ENCODE measurements at regions not wholly inside any gene's neighbourhood (a gene's known extent, or its start where the extent isn't known, plus 50 kb on each side); places are given as distances from the start of the nearest gene placed in this dataset.
A peak's percentile ranks its signal among the peaks of the same experiment; 100 is the strongest.

DNA sequence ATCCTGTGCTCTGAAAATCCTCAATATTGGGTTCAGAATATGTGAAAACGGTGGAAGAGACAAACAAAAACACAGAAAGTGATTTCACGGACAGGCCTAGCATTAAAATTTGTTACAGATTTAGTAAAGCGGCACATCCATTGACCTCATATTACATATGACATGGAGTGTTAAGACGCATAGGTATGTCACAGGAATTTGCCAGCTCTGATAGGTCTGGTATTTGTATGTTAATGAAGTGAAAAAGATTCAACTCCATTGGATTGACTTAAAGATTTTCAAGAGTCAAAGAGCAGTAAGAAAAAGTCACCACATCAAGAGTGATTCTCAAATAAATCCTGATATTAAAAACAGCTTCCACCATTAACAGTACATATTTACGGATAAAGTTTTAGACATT lies 396.5 kb upstream of the SEMA6A start:
- no peak for DNase-seq (ENCODE audit: extremely low spot score)
- TF ChIP-seq L3MBTL2 (conservative IDR thresholded peaks at IDR 0.05), result no peak
- no peak for TF ChIP-seq FOXA1 (IDR thresholded peaks at IDR 0.05)
- TF ChIP-seq LEF1 (IDR thresholded peaks at IDR 0.05; ENCODE audit: borderline replicate concordance), result no peak
- TF ChIP-seq TARDBP (IDR thresholded peaks at IDR 0.05), result no peak
- TF ChIP-seq, protein P1, sequence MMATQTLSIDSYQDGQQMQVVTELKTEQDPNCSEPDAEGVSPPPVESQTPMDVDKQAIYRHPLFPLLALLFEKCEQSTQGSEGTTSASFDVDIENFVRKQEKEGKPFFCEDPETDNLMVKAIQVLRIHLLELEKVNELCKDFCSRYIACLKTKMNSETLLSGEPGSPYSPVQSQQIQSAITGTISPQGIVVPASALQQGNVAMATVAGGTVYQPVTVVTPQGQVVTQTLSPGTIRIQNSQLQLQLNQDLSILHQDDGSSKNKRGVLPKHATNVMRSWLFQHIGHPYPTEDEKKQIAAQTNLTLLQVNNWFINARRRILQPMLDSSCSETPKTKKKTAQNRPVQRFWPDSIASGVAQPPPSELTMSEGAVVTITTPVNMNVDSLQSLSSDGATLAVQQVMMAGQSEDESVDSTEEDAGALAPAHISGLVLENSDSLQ (IDR thresholded peaks at IDR 0.05), result no peak
- TF ChIP-seq SP1 (IDR thresholded peaks at IDR 0.05), result no peak
- no peak for TF ChIP-seq FOXM1 (IDR thresholded peaks at IDR 0.05; ENCODE audit: borderline replicate concordance)
- no peak for TF ChIP-seq NFRKB (IDR thresholded peaks at IDR 0.05)
- ChIA-PET POLR2A (no interaction called here), CTCF (no interaction called here)

DNA sequence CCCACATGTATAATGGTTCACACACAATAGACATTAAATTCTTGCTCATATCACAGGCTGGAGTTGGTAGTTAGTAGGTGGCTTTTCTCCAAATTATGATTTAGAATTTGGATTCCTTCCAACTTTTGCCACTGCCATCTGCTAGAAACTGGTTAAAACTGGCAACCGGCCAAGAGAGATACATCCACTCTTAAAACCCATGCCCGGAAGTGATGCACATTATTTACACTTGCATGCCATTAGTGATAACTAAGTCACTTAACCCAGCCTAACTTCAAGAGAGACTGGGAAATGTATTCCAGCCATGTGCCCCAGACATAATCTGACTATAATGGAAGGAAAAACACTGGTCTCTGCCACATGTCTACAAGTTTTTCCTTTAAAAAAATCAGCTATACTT lies 395.7 kb upstream of the SEMA6A start:
- no peak for TF ChIP-seq HDGF (IDR thresholded peaks at IDR 0.05; ENCODE audit: borderline replicate concordance)
- TF ChIP-seq SUZ12 (IDR thresholded peaks at IDR 0.05), result no peak
- TF ChIP-seq L3MBTL2 (conservative IDR thresholded peaks at IDR 0.05), result no peak
- TF ChIP-seq ELF4 (IDR thresholded peaks at IDR 0.05), result no peak
- no peak for TF ChIP-seq LEF1 (IDR thresholded peaks at IDR 0.05; ENCODE audit: borderline replicate concordance)
- TF ChIP-seq FOXM1 (IDR thresholded peaks at IDR 0.05; ENCODE audit: borderline replicate concordance), result no peak
- no peak for TF ChIP-seq FOXK2 (IDR thresholded peaks at IDR 0.05)
- no peak for TF ChIP-seq CTBP1 (IDR thresholded peaks at IDR 0.05; ENCODE audit: borderline replicate concordance)
- TF ChIP-seq TARDBP (IDR thresholded peaks at IDR 0.05), result no peak
- no peak for TF ChIP-seq FOXA1 (IDR thresholded peaks at IDR 0.05)
- TF ChIP-seq, protein P1 (IDR thresholded peaks at IDR 0.05), result no peak
- TF ChIP-seq ZNF384 (IDR thresholded peaks at IDR 0.05), result no peak
- no peak for TF ChIP-seq ARNT (IDR thresholded peaks at IDR 0.05)
- no peak for TF ChIP-seq NFRKB (IDR thresholded peaks at IDR 0.05)
- no peak for TF ChIP-seq SP1 (IDR thresholded peaks at IDR 0.05)
- ChIA-PET CTCF (no interaction called here), POLR2A (no interaction called here)
- DNase-seq (ENCODE audit: extremely low spot score), result peak; percentile 8

DNA sequence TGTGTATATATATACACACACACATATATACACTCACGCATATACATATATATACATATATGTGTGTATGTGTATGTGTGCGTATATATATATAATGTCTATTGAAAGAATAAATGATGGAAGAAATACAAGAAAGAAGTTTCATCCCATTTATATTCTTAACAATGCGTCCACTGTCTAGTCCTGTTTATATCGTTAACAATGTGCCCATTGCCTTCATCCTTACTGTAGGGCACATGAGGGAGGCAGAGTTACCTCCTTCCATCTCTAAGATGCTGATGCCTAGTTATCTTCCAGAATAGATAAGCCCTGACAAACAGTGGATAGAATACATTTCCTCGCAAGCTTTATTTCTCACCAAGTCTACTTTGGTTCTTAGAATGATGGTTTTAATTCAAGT lies 389.8 kb upstream of the SEMA6A start:
- no peak for DNase-seq (ENCODE audit: extremely low spot score)
- ChIA-PET POLR2A (no interaction called here), CTCF (no interaction called here)
- TF ChIP-seq HDGF (IDR thresholded peaks at IDR 0.05; ENCODE audit: borderline replicate concordance), result no peak
- no peak for TF ChIP-seq FOXA1 (IDR thresholded peaks at IDR 0.05)
- TF ChIP-seq CTBP1 (IDR thresholded peaks at IDR 0.05; ENCODE audit: borderline replicate concordance), result no peak
- TF ChIP-seq FOXM1 (IDR thresholded peaks at IDR 0.05; ENCODE audit: borderline replicate concordance), result no peak
- no peak for TF ChIP-seq BHLHE40 (IDR thresholded peaks at IDR 0.05; ENCODE audit: borderline replicate concordance)
- no peak for TF ChIP-seq ELF4 (IDR thresholded peaks at IDR 0.05)
- no peak for TF ChIP-seq SP1 (IDR thresholded peaks at IDR 0.05)
- TF ChIP-seq, protein P1 (IDR thresholded peaks at IDR 0.05), result no peak
- no peak for TF ChIP-seq ZNF384 (IDR thresholded peaks at IDR 0.05)

DNA sequence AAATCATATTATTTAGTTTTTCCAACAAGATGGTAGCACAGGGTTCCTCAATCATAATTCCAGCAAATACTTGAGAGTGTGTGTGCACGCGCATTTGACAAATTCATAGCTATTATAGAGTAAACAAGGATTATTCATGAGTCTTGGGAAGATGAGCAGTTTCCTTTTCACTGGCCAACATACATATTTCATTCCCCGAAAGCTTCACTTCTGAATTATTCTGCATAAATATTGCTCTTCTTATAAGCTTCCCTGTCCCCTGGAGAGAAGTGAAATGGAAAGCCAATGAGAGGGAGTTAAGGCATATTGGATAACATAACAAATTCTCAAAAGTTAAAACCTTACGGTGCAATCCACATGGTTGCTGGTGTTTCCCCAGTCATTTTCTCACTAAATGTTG lies 386.4 kb upstream of the SEMA6A start:
- no peak for DNase-seq (ENCODE audit: extremely low spot score)
- CTCF ChIA-PET, result no interaction called here
- no peak for TF ChIP-seq ZNF384 (IDR thresholded peaks at IDR 0.05)
- TF ChIP-seq SP1 (IDR thresholded peaks at IDR 0.05), result no peak
- TF ChIP-seq FOXA1 (IDR thresholded peaks at IDR 0.05), result no peak
- TF ChIP-seq, protein P1 (IDR thresholded peaks at IDR 0.05), result no peak
- no peak for TF ChIP-seq LEF1 (IDR thresholded peaks at IDR 0.05; ENCODE audit: borderline replicate concordance)
- TF ChIP-seq FOXK2 (IDR thresholded peaks at IDR 0.05), result no peak
- no peak for TF ChIP-seq NFRKB (IDR thresholded peaks at IDR 0.05)
- TF ChIP-seq ELF4 (IDR thresholded peaks at IDR 0.05), result no peak
- TF ChIP-seq BHLHE40 (IDR thresholded peaks at IDR 0.05; ENCODE audit: borderline replicate concordance), result no peak
- TF ChIP-seq L3MBTL2 (conservative IDR thresholded peaks at IDR 0.05), result no peak
- TF ChIP-seq HDGF (IDR thresholded peaks at IDR 0.05; ENCODE audit: borderline replicate concordance), result no peak
- TF ChIP-seq ARNT (IDR thresholded peaks at IDR 0.05), result no peak
- no peak for TF ChIP-seq CTBP1 (IDR thresholded peaks at IDR 0.05; ENCODE audit: borderline replicate concordance)
- TF ChIP-seq FOXM1 (IDR thresholded peaks at IDR 0.05; ENCODE audit: borderline replicate concordance), result no peak
- no peak for TF ChIP-seq TARDBP (IDR thresholded peaks at IDR 0.05)
- no peak for TF ChIP-seq SUZ12 (IDR thresholded peaks at IDR 0.05)
- POLR2A ChIA-PET, result no interaction called here

DNA sequence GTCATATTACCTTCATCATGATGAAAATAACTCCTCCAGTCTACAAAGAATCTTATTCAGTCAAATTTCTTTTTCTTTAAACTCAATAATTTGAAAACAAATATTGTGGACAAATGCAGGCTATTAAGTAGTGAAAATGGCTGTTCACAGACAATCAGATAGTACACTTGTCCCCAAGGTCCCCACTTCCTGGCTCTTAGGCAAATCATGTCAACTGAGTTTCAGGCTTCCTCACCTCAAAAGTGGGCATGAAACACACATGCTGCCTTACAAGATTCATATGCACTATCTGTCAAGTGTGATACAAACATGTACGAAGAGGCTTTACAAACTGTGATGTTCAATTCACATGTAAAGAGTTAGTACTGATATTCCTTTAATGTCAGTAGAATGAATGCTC lies 385.2 kb upstream of the SEMA6A start:
- TF ChIP-seq FOXM1 (IDR thresholded peaks at IDR 0.05; ENCODE audit: borderline replicate concordance) (no peak), ARNT (IDR thresholded peaks at IDR 0.05) (no peak), LEF1 (IDR thresholded peaks at IDR 0.05; ENCODE audit: borderline replicate concordance) (no peak), CTBP1 (IDR thresholded peaks at IDR 0.05; ENCODE audit: borderline replicate concordance) (no peak), SP1 (IDR thresholded peaks at IDR 0.05) (no peak), NFRKB (IDR thresholded peaks at IDR 0.05) (no peak), FOXK2 (IDR thresholded peaks at IDR 0.05) (no peak), ZNF384 (IDR thresholded peaks at IDR 0.05) (no peak), SUZ12 (IDR thresholded peaks at IDR 0.05) (no peak), L3MBTL2 (conservative IDR thresholded peaks at IDR 0.05) (no peak), HDGF (IDR thresholded peaks at IDR 0.05; ENCODE audit: borderline replicate concordance) (no peak), BHLHE40 (IDR thresholded peaks at IDR 0.05; ENCODE audit: borderline replicate concordance) (no peak), FOXA1 (IDR thresholded peaks at IDR 0.05) (no peak)
- TF ChIP-seq, protein P1 (IDR thresholded peaks at IDR 0.05), result no peak
- POLR2A ChIA-PET, result no interaction called here
- no peak for DNase-seq (ENCODE audit: extremely low spot score)
- CTCF ChIA-PET, result no interaction called here

All from HEK293T (cell line).